ENCODE measurements at regions not wholly inside any gene's neighbourhood (a gene's known extent, or its start where the extent isn't known, plus 50 kb on each side); places are given as distances from the start of the nearest gene placed in this dataset.

GRCh38 chr5:164256954-164257353 lies 751.5 kb downstream of the MAT2B start (continued):
- no peak for TF ChIP-seq ZNF687 (IDR thresholded peaks at IDR 0.05)
- TF ChIP-seq SKIL (IDR thresholded peaks at IDR 0.05; ENCODE audit: low read depth, poor library complexity, severe bottlenecking): no peak

GRCh38 chr5:164265566-164265965 lies 760.1 kb downstream of the MAT2B start:
- H3K9ac ChIP-seq (ENCODE audit: control insufficient read depth, insufficient read depth, low read length): no peak overlapping the region
- POLR2A ChIA-PET: no interaction called here
- BruUV-seq (replicated peaks): no TSS peak
- H3K9me3 ChIP-seq (replicated peaks; ENCODE audit: control insufficient read depth, insufficient read depth, low read length): no peaks in the 10 kb centered on the region
- H4K20me1 ChIP-seq (ENCODE audit: control insufficient read depth, insufficient read depth): no peaks in the 10 kb centered on the region
- H3K27me3 ChIP-seq (replicated peaks in 1 of 2; ENCODE audit: control insufficient read depth in 2 of 2, insufficient read depth in 2 of 2, low read length in 1 of 2): no peaks in the 10 kb centered on the region
- no peaks in the 10 kb centered on the region for H3K79me2 ChIP-seq (ENCODE audit: control insufficient read depth, insufficient read depth, low read length)
- TF ChIP-seq POU2F2 (IDR thresholded peaks at IDR 0.05; ENCODE audit: borderline replicate concordance, low read depth, low read length): no peak
- no peak for TF ChIP-seq USF1 (IDR thresholded peaks at IDR 0.05; ENCODE audit: borderline replicate concordance, extremely low read length, insufficient read depth, low read depth, low read length)
- no peak for TF ChIP-seq HSF1 (IDR thresholded peaks at IDR 0.05; ENCODE audit: low read depth, low read length)
- SMC1A ChIA-PET (ENCODE audit: uncharacterized antibody, unreplicated experiment): interaction anchor here (0.6 to 3.9 kb wide), 4 partner anchors 12 to 269 kb away, joined by 3 to 17 read pairs (median 3); no protein-coding TSS in a partner anchor
- RAD21 ChIA-PET (ENCODE audit: unreplicated experiment): interaction anchor here (1.2 to 1.8 kb wide), 2 partner anchors 13 to 147 kb away, joined by 3 to 5 read pairs; no protein-coding TSS in a partner anchor
- CTCF ChIA-PET: interaction anchor here (0.8 to 2.6 kb wide), 3 partner anchors 10 to 27 kb away, joined by 3 to 10 read pairs (median 7); no protein-coding TSS in a partner anchor
- H3K4me2 ChIP-seq (ENCODE audit: control insufficient read depth, insufficient read depth): no peak overlapping the region
- H3K27ac ChIP-seq (ENCODE audit: control insufficient read depth, insufficient read depth): no peak overlapping the region
- H3K4me3 ChIP-seq: no peak overlapping the region
- in situ Hi-C loops (cut with MboI): no loop called here
- no peak for ATAC-seq
- H3K4me1 ChIP-seq (ENCODE audit: control insufficient read depth, insufficient read depth, low read length): no peaks in the 10 kb centered on the region
- H2AFZ ChIP-seq (ENCODE audit: control insufficient read depth, low read depth, low read length): no peak overlapping the region
- no peak for DNase-seq (ENCODE audit: low read depth, low spot score)
- 5% methylated on average over 1 of the region's 1 CpG for WGBS (ENCODE audit: insufficient coverage, insufficient replicate concordance, low lambda C conversion rate, missing lambda C conversion rate)
- no peaks in the 10 kb centered on the region for H3K36me3 ChIP-seq (ENCODE audit: control insufficient read depth in 2 of 2, insufficient read depth in 2 of 2, low read length in 1 of 2)
- intact Hi-C loops (cut with micrococcal nuclease; ENCODE audit: unreplicated experiment): no loop called here
- FAIRE-seq: no peak

All from GM12878 (cell line).